ENCODE measurements at regions not wholly inside any gene's neighbourhood (a gene's known extent, or its start where the extent isn't known, plus 50 kb on each side); places are given as distances from the start of the nearest gene placed in this dataset.

DNA sequence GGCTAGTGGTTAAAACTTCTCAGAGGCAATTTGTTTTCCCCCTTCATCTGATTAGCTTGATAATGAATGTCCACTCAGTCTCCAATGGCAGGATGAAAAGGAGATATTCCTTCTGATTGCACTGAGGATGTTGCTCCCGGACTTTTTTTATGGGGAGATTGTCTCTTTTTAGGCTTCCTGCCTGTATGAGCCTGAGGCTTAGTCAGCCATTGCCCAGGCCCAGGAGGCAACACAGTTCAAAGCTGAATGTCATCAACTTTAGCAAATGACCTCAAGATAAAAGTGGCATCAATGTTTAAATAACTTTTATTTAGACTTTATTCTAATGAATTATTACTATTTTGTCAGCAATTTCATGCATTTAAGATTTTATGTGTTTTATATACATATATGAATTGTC is 162.9 kb upstream of the PTBP2 start:
- H3K4me3 ChIP-seq (ENCODE audit: low read depth, low read length), result no peak overlapping the region
- TF ChIP-seq SP2 (tag by site-specific recombination; IDR thresholded peaks at IDR 0.05) (no peak), ZNF518A (tag by site-specific recombination; conservative IDR thresholded peaks at IDR 0.05; ENCODE audit: low read depth) (no peak), ZNF600 (tag by site-specific recombination; IDR thresholded peaks at IDR 0.05) (no peak), ZNF280C (tag by site-specific recombination; IDR thresholded peaks at IDR 0.05) (no peak), REPIN1 (tag by site-specific recombination; IDR thresholded peaks at IDR 0.05; ENCODE audit: low read depth) (no peak), ZNF214 (tag by site-specific recombination; IDR thresholded peaks at IDR 0.05; ENCODE audit: borderline replicate concordance) (no peak), ZNF580 (tag by site-specific recombination; IDR thresholded peaks at IDR 0.05) (no peak), ZBTB17 (tag by site-specific recombination; IDR thresholded peaks at IDR 0.05) (no peak), ZNF48 (tag by site-specific recombination; IDR thresholded peaks at IDR 0.05) (no peak), OSR2 (tag by site-specific recombination; IDR thresholded peaks at IDR 0.05) (no peak), ZNF621 (tag by site-specific recombination; IDR thresholded peaks at IDR 0.05) (no peak), KLF10 (tag by site-specific recombination; IDR thresholded peaks at IDR 0.05) (no peak), SCRT2 (tag by site-specific recombination; IDR thresholded peaks at IDR 0.05) (no peak), ZFP37 (tag by site-specific recombination; IDR thresholded peaks at IDR 0.05) (no peak), ZFP41 (tag by site-specific recombination; IDR thresholded peaks at IDR 0.05; ENCODE audit: borderline replicate concordance) (no peak), CTCF (tag by site-specific recombination; IDR thresholded peaks at IDR 0.05) (no peak), GLIS1 (tag by site-specific recombination; IDR thresholded peaks at IDR 0.05) (no peak)
- TF ChIP-seq, protein P1, sequence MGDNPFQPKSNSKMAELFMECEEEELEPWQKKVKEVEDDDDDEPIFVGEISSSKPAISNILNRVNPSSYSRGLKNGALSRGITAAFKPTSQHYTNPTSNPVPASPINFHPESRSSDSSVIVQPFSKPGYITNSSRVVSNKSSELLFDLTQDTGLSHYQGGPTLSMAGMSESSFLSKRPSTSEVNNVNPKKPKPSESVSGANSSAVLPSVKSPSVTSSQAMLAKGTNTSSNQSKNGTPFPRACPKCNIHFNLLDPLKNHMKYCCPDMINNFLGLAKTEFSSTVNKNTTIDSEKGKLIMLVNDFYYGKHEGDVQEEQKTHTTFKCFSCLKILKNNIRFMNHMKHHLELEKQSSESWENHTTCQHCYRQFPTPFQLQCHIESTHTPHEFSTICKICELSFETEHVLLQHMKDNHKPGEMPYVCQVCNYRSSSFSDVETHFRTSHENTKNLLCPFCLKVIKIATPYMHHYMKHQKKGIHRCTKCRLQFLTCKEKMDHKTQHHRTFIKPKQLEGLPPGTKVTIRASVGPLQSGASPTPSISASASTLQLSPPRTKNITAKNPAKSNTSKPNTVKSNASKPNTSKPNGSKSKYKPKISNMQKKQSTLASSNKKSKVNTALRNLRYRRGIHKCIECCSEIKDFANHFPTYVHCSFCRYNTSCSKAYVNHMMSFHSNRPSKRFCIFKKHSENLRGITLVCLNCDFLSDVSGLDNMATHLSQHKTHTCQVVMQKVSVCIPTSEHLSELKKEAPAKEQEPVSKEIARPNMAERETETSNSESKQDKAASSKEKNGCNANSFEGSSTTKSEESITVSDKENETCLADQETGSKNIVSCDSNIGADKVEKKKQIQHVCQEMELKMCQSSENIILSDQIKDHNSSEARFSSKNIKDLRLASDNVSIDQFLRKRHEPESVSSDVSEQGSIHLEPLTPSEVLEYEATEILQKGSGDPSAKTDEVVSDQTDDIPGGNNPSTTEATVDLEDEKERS (tag by site-specific recombination; IDR thresholded peaks at IDR 0.05), result no peak
- TF ChIP-seq, protein P2, sequence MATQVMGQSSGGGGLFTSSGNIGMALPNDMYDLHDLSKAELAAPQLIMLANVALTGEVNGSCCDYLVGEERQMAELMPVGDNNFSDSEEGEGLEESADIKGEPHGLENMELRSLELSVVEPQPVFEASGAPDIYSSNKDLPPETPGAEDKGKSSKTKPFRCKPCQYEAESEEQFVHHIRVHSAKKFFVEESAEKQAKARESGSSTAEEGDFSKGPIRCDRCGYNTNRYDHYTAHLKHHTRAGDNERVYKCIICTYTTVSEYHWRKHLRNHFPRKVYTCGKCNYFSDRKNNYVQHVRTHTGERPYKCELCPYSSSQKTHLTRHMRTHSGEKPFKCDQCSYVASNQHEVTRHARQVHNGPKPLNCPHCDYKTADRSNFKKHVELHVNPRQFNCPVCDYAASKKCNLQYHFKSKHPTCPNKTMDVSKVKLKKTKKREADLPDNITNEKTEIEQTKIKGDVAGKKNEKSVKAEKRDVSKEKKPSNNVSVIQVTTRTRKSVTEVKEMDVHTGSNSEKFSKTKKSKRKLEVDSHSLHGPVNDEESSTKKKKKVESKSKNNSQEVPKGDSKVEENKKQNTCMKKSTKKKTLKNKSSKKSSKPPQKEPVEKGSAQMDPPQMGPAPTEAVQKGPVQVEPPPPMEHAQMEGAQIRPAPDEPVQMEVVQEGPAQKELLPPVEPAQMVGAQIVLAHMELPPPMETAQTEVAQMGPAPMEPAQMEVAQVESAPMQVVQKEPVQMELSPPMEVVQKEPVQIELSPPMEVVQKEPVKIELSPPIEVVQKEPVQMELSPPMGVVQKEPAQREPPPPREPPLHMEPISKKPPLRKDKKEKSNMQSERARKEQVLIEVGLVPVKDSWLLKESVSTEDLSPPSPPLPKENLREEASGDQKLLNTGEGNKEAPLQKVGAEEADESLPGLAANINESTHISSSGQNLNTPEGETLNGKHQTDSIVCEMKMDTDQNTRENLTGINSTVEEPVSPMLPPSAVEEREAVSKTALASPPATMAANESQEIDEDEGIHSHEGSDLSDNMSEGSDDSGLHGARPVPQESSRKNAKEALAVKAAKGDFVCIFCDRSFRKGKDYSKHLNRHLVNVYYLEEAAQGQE (tag by site-specific recombination; IDR thresholded peaks at IDR 0.05), result no peak
- TF ChIP-seq, protein P3, sequence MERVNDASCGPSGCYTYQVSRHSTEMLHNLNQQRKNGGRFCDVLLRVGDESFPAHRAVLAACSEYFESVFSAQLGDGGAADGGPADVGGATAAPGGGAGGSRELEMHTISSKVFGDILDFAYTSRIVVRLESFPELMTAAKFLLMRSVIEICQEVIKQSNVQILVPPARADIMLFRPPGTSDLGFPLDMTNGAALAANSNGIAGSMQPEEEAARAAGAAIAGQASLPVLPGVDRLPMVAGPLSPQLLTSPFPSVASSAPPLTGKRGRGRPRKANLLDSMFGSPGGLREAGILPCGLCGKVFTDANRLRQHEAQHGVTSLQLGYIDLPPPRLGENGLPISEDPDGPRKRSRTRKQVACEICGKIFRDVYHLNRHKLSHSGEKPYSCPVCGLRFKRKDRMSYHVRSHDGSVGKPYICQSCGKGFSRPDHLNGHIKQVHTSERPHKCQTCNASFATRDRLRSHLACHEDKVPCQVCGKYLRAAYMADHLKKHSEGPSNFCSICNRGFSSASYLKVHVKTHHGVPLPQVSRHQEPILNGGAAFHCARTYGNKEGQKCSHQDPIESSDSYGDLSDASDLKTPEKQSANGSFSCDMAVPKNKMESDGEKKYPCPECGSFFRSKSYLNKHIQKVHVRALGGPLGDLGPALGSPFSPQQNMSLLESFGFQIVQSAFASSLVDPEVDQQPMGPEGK (tag by site-specific recombination; IDR thresholded peaks at IDR 0.05), result no peak
- H3K36me3 ChIP-seq (ENCODE audit: control insufficient read depth in 2 of 2, insufficient read depth in 1 of 2, low read length in 2 of 2), result no peaks in the 10 kb centered on the region
- POLR2A ChIA-PET, result no interaction called here
- CTCF ChIA-PET, result no interaction called here
- H3K4me1 ChIP-seq (ENCODE audit: control insufficient read depth, insufficient read depth, low read length), result no peaks in the 10 kb centered on the region
- H3K9me3 ChIP-seq (ENCODE audit: control insufficient read depth, insufficient read depth, low read depth, low read length), result no peaks in the 10 kb centered on the region
- no peak overlapping the region for H3K27ac ChIP-seq (ENCODE audit: extremely low read depth, low read depth, low read length)

Measured in HEK293 (cell line).